Coronary artery (tissue), 2 donors: ENCODE measurements at regions not wholly inside any gene's neighbourhood (a gene's known extent, or its start where the extent isn't known, plus 50 kb on each side); places are given as distances from the start of the nearest gene placed in this dataset.

ENCODE experiments used
- DNase-seq: peaks from one replicate; pipeline ENCODE4 v3.0.0-alpha.2; 2017; ENCODE audit warnings: low spot score
- H3K27ac ChIP-seq, 2 donors: fragments of 200-600 bp; sonication (generic); one replicate each; pipeline ENCODE4 v1.5.1; 2016 to 2019
- H3K4me3 ChIP-seq: fragments of 200-600 bp; sonication (generic); 2 replicates; pipeline ENCODE4 v1.5.1; 2016; ENCODE audit warnings: mild to moderate bottlenecking, moderate library complexity
- CTCF ChIP-seq: fragments of 200-600 bp; sonication (generic); IDR thresholded peaks from one replicate; pipeline ENCODE4 v1.5.1; 2019; ENCODE audit warnings: antibody characterized with exemption

- TF ChIP-seq CTCF, result no peak
- Histone ChIP-seq H3K27ac (no peak overlapping the region), H3K4me3 (no peak overlapping the region)
- no peak for DNase-seq
These were observed 64.9 kb upstream of the HTR2A start for GRCh38 chr13:46961719-46962118.

GRCh38 chr13:46953941-46954340 is 57.1 kb upstream of the HTR2A start:
- H3K4me3 ChIP-seq, result no peak overlapping the region
- H3K27ac ChIP-seq, result no peak overlapping the region
- no peak for TF ChIP-seq CTCF
- DNase-seq, result no peak

- TF ChIP-seq CTCF, result no peak
- Histone ChIP-seq H3K4me3 (no peak overlapping the region), H3K27ac (peak overlapping the region in 1 of 2 donors; percentile 30)
- no peak for DNase-seq
These were observed 56.5 kb upstream of the HTR2A start for GRCh38 chr13:46953331-46953730.

GRCh38 chr13:46951516-46951915 is 54.7 kb upstream of the HTR2A start:
- no peak for TF ChIP-seq CTCF
- Histone ChIP-seq H3K4me3 (no peak overlapping the region), H3K27ac (no peak overlapping the region)
- no peak for DNase-seq

GRCh38 chr13:46949211-46949610 is 52.4 kb upstream of the HTR2A start:
- no peak for DNase-seq
- no peak overlapping the region for H3K27ac ChIP-seq
- H3K4me3 ChIP-seq, result no peak overlapping the region
- TF ChIP-seq CTCF, result no peak

- DNase-seq, result no peak
- no peak overlapping the region for H3K4me3 ChIP-seq
- H3K27ac ChIP-seq, result no peak overlapping the region
- no peak for TF ChIP-seq CTCF
These were observed 51.5 kb upstream of the HTR2A start for GRCh38 chr13:46948338-46948737.

GRCh38 chr13:46947425-46948191 is 50.8 kb upstream of the HTR2A start:
- Histone ChIP-seq H3K4me3 (no peak overlapping the region), H3K27ac (no peak overlapping the region)
- TF ChIP-seq CTCF, result no peak
- no peak for DNase-seq
